Prostate gland (tissue), 2 donors: ENCODE measurements at regions not wholly inside any gene's neighbourhood (a gene's known extent, or its start where the extent isn't known, plus 50 kb on each side); places are given as distances from the start of the nearest gene placed in this dataset.

Source experiments
- DNase-seq: peaks from one replicate; pipeline ENCODE4 v3.0.0-alpha.2; 2019; ENCODE audit warnings: low spot score
- H3K27ac ChIP-seq, 2 donors: fragments of 200-600 bp; sonication (generic); 2 replicates each; pipeline ENCODE4 v1.5.1; 2017 to 2019
- H3K27me3 ChIP-seq: fragments of 200-600 bp; sonication (generic); replicated peaks from 2 replicates; pipeline ENCODE4 v1.5.1; 2019; ENCODE audit not compliant: insufficient read depth
- H3K36me3 ChIP-seq, 2 donors: fragments of 200-600 bp; sonication (generic); 1 replicate in 1 of 2; 2 replicates in 1 of 2; pipeline versions ENCODE4 v1.5.1 to v1.8.1; 2017 to 2019
- H3K4me1 ChIP-seq: fragments of 200-600 bp; sonication (generic); replicated peaks from 2 replicates; pipeline ENCODE4 v1.5.1; 2019
- H3K4me3 ChIP-seq, 2 donors: fragments of 200-600 bp; sonication (generic); 2 replicates each; pipeline ENCODE4 v1.5.1; 2017 to 2019
- H3K9me3 ChIP-seq: fragments of 200-600 bp; sonication (generic); 2 replicates; pipeline ENCODE4 v1.5.1; 2017
- POLR2A ChIP-seq: fragments of 450-650 bp; IDR thresholded peaks from one replicate; pipeline ENCODE4 v1.6.1; 2016; ENCODE audit warnings: antibody characterized with exemption, mild to moderate bottlenecking
- POLR2AphosphoS5 ChIP-seq: sonication (generic); formaldehyde crosslinking; IDR thresholded peaks from one replicate; pipeline ENCODE4 v1.6.1; 2017; ENCODE audit warnings: antibody characterized with exemption
- WGBS: methylation state at CpG from one replicate; pipeline ENCODE4 v1.1.5; 2018; 5-methylcytosine and 5-hydroxymethylcytosine counted together
- intact Hi-C: fragments of 100-400 bp; cut with DNase I; formaldehyde crosslinking; loops from one replicate; pipeline ENCODE4 v1.14.2; 2022
- TF ChIP-seq, protein P1 (sequence below), 4 experiments: fragments of 200-600 bp in 2 of 4; fragments of 450-650 bp in 2 of 4; sonication (generic) in 2 of 4; IDR thresholded peaks; 1 replicate in 3 of 4; 2 replicates in 1 of 4; pipeline ENCODE4 v1.5.1; 2016 to 2019; ENCODE audit warnings: antibody characterized with exemption in 4 of 4, mild to moderate bottlenecking in 2 of 4, moderate library complexity in 2 of 4

DNA sequence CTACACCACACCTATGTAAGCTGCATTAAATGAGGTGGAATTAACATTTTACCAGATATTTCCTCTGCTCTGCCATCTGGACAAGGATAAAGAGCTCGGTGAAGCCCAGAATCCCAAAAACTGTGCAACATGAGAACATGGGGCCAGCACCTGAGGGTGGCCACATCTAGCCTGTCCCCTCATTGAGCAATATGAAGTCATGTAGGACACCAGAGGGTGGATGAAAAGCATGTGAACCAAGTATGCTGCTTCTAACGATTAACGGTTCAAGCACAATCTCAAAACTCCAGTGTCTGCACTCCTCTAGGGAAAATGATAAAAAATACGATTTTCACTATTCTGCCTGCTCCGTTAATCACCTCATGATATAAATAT is 545.8 kb downstream of the EBF1 start:
- no peak overlapping the region for H3K27ac ChIP-seq
- no peak overlapping the region for H3K4me3 ChIP-seq
- H3K27me3 ChIP-seq = no peaks in the 10 kb centered on the region
- intact Hi-C loops = no loop called here
- no peaks in the 10 kb centered on the region for H3K9me3 ChIP-seq
- H3K4me1 ChIP-seq = no peaks in the 10 kb centered on the region
- 91% methylated on average over 5 of the region's 5 CpGs for WGBS
- no peak for DNase-seq
- TF ChIP-seq, protein P1, sequence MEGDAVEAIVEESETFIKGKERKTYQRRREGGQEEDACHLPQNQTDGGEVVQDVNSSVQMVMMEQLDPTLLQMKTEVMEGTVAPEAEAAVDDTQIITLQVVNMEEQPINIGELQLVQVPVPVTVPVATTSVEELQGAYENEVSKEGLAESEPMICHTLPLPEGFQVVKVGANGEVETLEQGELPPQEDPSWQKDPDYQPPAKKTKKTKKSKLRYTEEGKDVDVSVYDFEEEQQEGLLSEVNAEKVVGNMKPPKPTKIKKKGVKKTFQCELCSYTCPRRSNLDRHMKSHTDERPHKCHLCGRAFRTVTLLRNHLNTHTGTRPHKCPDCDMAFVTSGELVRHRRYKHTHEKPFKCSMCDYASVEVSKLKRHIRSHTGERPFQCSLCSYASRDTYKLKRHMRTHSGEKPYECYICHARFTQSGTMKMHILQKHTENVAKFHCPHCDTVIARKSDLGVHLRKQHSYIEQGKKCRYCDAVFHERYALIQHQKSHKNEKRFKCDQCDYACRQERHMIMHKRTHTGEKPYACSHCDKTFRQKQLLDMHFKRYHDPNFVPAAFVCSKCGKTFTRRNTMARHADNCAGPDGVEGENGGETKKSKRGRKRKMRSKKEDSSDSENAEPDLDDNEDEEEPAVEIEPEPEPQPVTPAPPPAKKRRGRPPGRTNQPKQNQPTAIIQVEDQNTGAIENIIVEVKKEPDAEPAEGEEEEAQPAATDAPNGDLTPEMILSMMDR (IDR thresholded peaks at IDR 0.05) = no peak
- TF ChIP-seq POLR2A = no peak
- no peak for TF ChIP-seq POLR2AphosphoS5
- no peaks in the 10 kb centered on the region for H3K36me3 ChIP-seq

DNA sequence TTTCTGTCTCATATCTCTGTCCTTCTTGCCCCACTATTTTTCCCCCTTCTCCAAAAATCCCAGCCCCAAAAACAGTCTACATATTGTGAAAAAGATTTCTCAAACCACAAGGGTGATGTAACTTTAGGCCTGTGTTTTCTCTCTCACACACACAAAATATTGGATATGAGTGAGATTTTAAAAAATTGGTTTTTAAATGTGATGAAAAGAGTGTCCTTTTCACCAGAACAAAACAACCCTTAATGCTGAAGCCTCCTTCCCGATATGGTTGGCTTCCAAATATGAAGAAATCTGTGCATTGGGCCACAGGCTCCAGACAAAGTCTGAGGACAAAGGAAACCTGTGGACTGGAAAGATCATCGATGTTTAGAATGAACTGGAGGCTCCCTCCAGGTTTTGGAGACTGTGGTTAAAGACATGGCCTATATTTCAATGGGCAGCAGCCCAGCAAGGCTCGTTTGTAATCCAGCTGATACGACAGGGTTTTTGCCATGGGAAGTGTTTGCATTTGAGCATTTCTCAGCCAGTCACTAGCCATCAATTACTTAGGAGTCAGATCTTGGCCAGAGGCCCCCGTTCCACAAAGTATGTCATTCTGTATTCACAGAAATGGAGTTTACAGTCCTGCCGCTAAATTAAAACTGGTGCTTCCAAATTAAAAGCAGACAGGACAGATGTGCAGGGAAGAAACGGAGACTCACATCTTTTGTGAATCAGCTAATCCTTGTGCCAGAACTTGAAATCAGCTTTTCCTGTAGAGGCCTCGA is 546.3 kb downstream of the EBF1 start:
- no peak for DNase-seq
- WGBS = 55% methylated on average over 8 of the region's 8 CpGs
- Histone ChIP-seq H3K4me1 (no peaks in the 10 kb centered on the region), H3K27me3 (no peaks in the 10 kb centered on the region), H3K4me3 (no peak overlapping the region), H3K36me3 (no peaks in the 10 kb centered on the region), H3K9me3 (no peaks in the 10 kb centered on the region), H3K27ac (no peak overlapping the region)
- intact Hi-C loops = no loop called here
- TF ChIP-seq POLR2AphosphoS5 (no peak), POLR2A (no peak)
- TF ChIP-seq, protein P1 (IDR thresholded peaks at IDR 0.05) = no peak

DNA sequence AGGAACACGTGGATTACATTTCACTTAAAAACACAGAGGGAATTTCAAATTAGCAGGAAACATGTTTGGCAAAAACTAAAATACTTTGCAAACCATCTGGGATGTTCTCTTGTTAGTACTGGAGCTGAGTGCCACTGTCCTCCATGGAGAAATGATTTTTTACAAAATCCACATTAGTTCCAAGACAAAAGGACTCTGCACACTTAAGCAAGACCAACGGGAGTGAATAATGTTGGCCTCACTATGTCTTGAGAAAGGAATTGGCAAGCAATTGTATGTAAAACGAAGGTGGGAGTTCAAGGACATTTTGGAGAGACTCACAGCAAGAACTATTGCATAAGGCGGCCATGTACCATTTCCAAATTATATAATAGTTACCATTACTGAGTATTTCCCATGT is 547.5 kb downstream of the EBF1 start:
- Histone ChIP-seq H3K27ac (no peak overlapping the region), H3K4me3 (no peak overlapping the region), H3K4me1 (no peaks in the 10 kb centered on the region), H3K27me3 (no peaks in the 10 kb centered on the region), H3K36me3 (no peaks in the 10 kb centered on the region), H3K9me3 (no peaks in the 10 kb centered on the region)
- intact Hi-C loops = no loop called here
- no peak for DNase-seq
- 67% methylated on average over 4 of the region's 4 CpGs for WGBS
- TF ChIP-seq POLR2A (no peak), POLR2AphosphoS5 (no peak)
- TF ChIP-seq, protein P1 (IDR thresholded peaks at IDR 0.05) = no peak

DNA sequence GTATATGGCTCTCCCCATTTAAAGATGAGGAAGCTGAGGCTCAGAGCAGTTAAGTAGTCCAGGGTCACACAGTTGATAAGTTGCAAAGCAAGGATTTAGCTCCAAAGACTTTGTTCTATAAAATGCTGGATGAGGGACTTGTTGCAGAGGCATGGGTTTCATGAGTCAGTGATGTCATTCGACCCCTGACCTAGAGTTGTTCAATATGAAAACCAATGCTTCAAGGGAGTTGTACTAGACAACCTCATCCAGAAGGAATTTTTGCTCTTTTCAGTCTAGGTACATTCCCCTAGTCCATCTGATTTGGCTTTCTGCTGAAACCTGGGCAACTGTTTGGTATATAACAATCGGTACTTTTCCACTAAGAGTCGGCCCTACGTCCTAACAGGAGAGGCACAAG is 550.4 kb downstream of the EBF1 start:
- H3K27ac ChIP-seq = no peak overlapping the region
- no peaks in the 10 kb centered on the region for H3K36me3 ChIP-seq
- 96% methylated on average over 4 of the region's 4 CpGs for WGBS
- H3K27me3 ChIP-seq = no peaks in the 10 kb centered on the region
- DNase-seq = no peak
- no peaks in the 10 kb centered on the region for H3K4me1 ChIP-seq
- H3K9me3 ChIP-seq = no peaks in the 10 kb centered on the region
- intact Hi-C loops = no loop called here
- no peak overlapping the region for H3K4me3 ChIP-seq
- TF ChIP-seq POLR2A = no peak

DNA sequence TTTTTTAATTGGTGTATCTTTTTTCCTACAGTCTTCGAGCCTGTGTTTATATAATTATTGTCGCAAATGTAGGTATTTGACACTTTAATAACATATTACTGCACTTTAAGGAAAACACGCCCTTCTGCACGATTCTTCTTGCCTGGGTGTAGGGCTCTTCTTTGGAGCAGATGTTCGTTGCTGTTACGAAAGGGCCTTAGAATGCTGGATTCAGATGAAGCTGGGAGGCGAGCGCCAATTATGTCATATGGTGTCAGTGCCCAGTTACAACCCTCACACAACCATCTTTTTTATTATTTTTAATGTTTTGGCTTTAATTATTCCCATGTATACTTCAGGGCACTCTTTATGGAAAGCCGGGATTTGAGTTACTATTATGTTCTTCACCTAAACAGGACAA is 553.0 kb downstream of the EBF1 start:
- no peaks in the 10 kb centered on the region for H3K9me3 ChIP-seq
- TF ChIP-seq, protein P1 (IDR thresholded peaks at IDR 0.05) = no peak
- no peak for TF ChIP-seq POLR2AphosphoS5
- no peak for TF ChIP-seq POLR2A
- no peaks in the 10 kb centered on the region for H3K4me1 ChIP-seq
- H3K27ac ChIP-seq = no peak overlapping the region
- intact Hi-C loops = no loop called here
- no peak overlapping the region for H3K4me3 ChIP-seq
- no peak for DNase-seq
- no peaks in the 10 kb centered on the region for H3K36me3 ChIP-seq
- no peaks in the 10 kb centered on the region for H3K27me3 ChIP-seq
- WGBS = 70% methylated on average over 9 of the region's 9 CpGs
